ENCODE measurements at regions not wholly inside any gene's neighbourhood (a gene's known extent, or its start where the extent isn't known, plus 50 kb on each side); places are given as distances from the start of the nearest gene placed in this dataset.
"Not testable (repeated sequence)": the region's sequence is repeated elsewhere in the genome, so short reads cannot be mapped to it uniquely, and the experiment has no call there.

DNA sequence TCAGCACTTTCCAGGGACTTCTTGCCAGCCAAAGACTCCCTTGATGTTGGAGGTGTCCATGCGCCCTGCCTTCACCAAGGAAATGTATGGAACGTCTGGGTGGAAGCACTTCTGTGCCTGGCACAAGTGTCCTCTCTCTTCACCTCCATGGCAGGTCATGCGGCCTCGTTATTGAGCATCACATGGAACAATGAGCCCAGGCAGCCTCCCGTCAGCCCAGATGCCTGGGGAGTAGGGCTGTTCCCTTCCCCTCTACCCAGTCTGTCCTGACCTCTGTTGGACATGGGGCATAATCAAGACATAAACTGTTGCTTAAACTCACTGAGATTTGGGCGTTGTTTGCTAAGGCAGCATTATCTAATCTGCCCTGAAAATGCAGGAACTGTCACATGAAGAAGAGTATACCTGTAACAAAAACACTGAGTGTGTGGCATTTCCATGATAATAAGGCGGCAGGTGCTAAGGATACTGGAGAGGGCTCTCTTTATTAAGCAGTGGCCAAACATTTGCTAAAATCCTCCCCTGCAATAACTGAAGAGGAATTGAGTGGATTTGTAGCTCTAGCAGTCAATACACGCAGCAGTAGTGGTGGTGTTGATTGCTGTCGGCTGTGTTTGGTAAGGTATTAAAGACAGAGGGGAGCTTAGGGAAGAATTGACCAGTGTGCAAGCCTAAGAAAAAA is 338.2 kb upstream of the ATP10A start:
- Histone ChIP-seq H3K36me3 (ENCODE audit: control insufficient read depth, insufficient read depth, low read length) (no peaks in the 10 kb centered on the region), H3K27me3 (ENCODE audit: control insufficient read depth, insufficient read depth, low read length) (no peaks in the 10 kb centered on the region)

DNA sequence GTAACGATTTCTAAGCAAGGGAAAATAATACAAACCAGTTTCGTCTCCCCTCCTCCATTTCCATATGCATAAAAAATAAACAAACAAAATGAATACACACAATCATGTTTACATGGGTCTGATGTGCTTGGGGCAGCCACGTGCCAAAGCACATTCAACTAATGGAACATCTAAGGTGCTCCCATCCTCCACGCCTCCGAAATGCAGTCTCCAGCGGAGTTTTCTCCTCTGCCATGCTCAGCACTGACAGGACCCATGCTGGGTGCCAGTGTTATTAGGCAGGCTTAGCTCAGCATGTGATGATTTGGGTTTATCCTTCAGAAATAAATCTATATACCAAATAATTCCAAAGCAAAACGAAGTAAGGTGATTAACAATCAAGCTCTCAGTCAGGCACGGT is 337.3 kb upstream of the ATP10A start:
- Histone ChIP-seq H3K9me3 (ENCODE audit: control insufficient read depth, low read length) (no peaks in the 10 kb centered on the region), H3K9ac (ENCODE audit: low read length) (no peak overlapping the region), H3K4me1 (ENCODE audit: control insufficient read depth, insufficient read depth, low read length) (no peaks in the 10 kb centered on the region), H3K36me3 (ENCODE audit: control insufficient read depth, insufficient read depth, low read length) (no peaks in the 10 kb centered on the region), H3K27me3 (ENCODE audit: control insufficient read depth, insufficient read depth, low read length) (no peaks in the 10 kb centered on the region), H3K4me3 (ENCODE audit: low read length) (no peak overlapping the region)

More for the DNA sequence above, 338.2 kb upstream of the ATP10A start:
- H3K4me3 ChIP-seq (ENCODE audit: low read length), result no peak overlapping the region
- H3K9ac ChIP-seq (ENCODE audit: low read length), result no peak overlapping the region
- no peaks in the 10 kb centered on the region for H3K4me1 ChIP-seq (ENCODE audit: control insufficient read depth, insufficient read depth, low read length)
- no peaks in the 10 kb centered on the region for H3K9me3 ChIP-seq (ENCODE audit: control insufficient read depth, low read length)

GRCh38 chr15:26197719-26198118 is 334.6 kb upstream of the ATP10A start:
- Histone ChIP-seq H3K9me3 (ENCODE audit: control insufficient read depth, low read length) (no peaks in the 10 kb centered on the region), H3K36me3 (ENCODE audit: control insufficient read depth, insufficient read depth, low read length) (no peaks in the 10 kb centered on the region), H3K4me3 (ENCODE audit: low read length) (no peak overlapping the region), H3K27me3 (ENCODE audit: control insufficient read depth, insufficient read depth, low read length) (no peaks in the 10 kb centered on the region), H3K9ac (ENCODE audit: low read length) (no peak overlapping the region), H3K4me1 (ENCODE audit: control insufficient read depth, insufficient read depth, low read length) (no peaks in the 10 kb centered on the region)

DNA sequence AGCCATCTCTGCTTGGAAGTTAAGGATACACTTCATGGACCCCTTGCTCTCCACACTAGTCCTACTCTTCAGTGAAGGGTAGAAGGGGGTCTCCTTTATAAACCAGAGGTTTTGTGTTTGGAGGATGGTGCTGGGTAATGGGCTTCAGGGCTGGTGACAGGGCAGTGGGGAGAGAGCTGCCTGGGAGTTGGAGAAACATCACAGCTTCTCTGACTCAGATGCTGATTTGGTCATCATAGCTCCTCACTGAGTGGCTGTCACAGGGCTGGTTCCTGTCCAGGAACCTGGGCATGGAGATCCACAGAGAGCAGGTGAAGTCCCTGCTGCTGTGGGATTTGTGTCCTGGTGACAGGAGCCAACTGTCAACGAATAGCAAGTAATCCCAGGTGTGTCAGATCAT is 333.9 kb upstream of the ATP10A start:
- Histone ChIP-seq H3K36me3 (ENCODE audit: control insufficient read depth, insufficient read depth, low read length) (no peaks in the 10 kb centered on the region), H3K9ac (ENCODE audit: low read length) (no peak overlapping the region), H3K9me3 (ENCODE audit: control insufficient read depth, low read length) (no peaks in the 10 kb centered on the region), H3K27me3 (ENCODE audit: control insufficient read depth, insufficient read depth, low read length) (no peaks in the 10 kb centered on the region), H3K4me1 (ENCODE audit: control insufficient read depth, insufficient read depth, low read length) (no peaks in the 10 kb centered on the region), H3K4me3 (ENCODE audit: low read length) (no peak overlapping the region)

- Histone ChIP-seq H3K9ac (ENCODE audit: low read length) (no peak overlapping the region), H3K9me3 (ENCODE audit: control insufficient read depth, low read length) (no peaks in the 10 kb centered on the region), H3K4me1 (ENCODE audit: control insufficient read depth, insufficient read depth, low read length) (no peaks in the 10 kb centered on the region), H3K27me3 (ENCODE audit: control insufficient read depth, insufficient read depth, low read length) (no peaks in the 10 kb centered on the region), H3K36me3 (ENCODE audit: control insufficient read depth, insufficient read depth, low read length) (no peaks in the 10 kb centered on the region), H3K4me3 (ENCODE audit: low read length) (no peak overlapping the region)
These were observed 328.1 kb upstream of the ATP10A start for GRCh38 chr15:26191193-26191592.

DNA sequence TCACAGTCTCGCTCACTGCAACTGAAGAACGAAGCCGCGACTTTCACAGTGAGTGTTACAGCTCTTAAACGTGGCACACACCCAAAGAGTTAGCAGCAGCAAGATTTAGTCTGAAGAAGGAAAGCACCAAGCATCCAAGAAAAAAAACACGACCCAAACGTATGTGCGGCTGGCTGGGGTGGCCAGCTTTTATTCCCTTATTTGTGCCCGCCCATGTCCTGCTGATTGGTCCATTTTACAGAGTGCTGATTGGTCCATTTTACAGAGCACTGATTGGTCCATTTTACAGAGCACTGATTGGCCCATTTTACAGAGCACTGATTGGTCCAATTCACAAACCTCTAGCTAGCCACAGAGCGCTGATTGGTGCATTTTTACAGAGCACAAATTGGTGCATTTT is 323.0 kb upstream of the ATP10A start:
- H3K9ac ChIP-seq (ENCODE audit: low read length); H3K9me3 ChIP-seq (ENCODE audit: control insufficient read depth, low read length); H3K4me3 ChIP-seq (ENCODE audit: low read length); H3K4me1 ChIP-seq (ENCODE audit: control insufficient read depth, insufficient read depth, low read length); H3K36me3 ChIP-seq (ENCODE audit: control insufficient read depth, insufficient read depth, low read length); H3K27me3 ChIP-seq (ENCODE audit: control insufficient read depth, insufficient read depth, low read length): not testable (repeated sequence)

DNA sequence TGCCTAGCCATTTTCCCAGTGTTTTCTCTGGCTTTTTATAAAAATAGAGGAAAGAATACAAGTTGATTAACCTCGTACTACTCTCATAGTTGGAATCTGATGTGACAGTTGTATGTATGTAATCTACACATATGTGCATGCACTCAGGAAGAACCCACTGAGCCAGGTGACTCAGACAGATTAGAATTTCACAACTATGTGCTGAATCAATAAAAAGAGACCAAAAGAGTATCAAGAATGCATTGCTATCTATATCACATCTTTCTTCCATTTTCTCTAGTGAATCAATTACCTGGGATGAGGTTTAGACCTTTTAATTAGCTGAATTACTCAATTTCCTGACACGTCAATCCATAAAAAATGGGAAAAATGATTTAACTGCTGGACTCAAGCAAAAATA is 319.3 kb upstream of the ATP10A start:
- Histone ChIP-seq H3K9ac (ENCODE audit: low read length) (no peak overlapping the region), H3K4me3 (ENCODE audit: low read length) (no peak overlapping the region), H3K27me3 (ENCODE audit: control insufficient read depth, insufficient read depth, low read length) (no peaks in the 10 kb centered on the region), H3K4me1 (ENCODE audit: control insufficient read depth, insufficient read depth, low read length) (no peaks in the 10 kb centered on the region), H3K36me3 (ENCODE audit: control insufficient read depth, insufficient read depth, low read length) (no peaks in the 10 kb centered on the region), H3K9me3 (ENCODE audit: control insufficient read depth, low read length) (no peaks in the 10 kb centered on the region)

GRCh38 chr15:26179906-26180305 is 316.8 kb upstream of the ATP10A start:
- Histone ChIP-seq H3K9me3 (ENCODE audit: control insufficient read depth, low read length) (no peaks in the 10 kb centered on the region), H3K4me1 (ENCODE audit: control insufficient read depth, insufficient read depth, low read length) (no peaks in the 10 kb centered on the region), H3K9ac (ENCODE audit: low read length) (no peak overlapping the region), H3K36me3 (ENCODE audit: control insufficient read depth, insufficient read depth, low read length) (no peaks in the 10 kb centered on the region), H3K27me3 (ENCODE audit: control insufficient read depth, insufficient read depth, low read length) (no peaks in the 10 kb centered on the region), H3K4me3 (ENCODE audit: low read length) (no peak overlapping the region)

- H3K4me1 ChIP-seq (ENCODE audit: control insufficient read depth, insufficient read depth, low read length), result no peaks in the 10 kb centered on the region
- H3K27me3 ChIP-seq (ENCODE audit: control insufficient read depth, insufficient read depth, low read length), result no peaks in the 10 kb centered on the region
- H3K36me3 ChIP-seq (ENCODE audit: control insufficient read depth, insufficient read depth, low read length), result no peaks in the 10 kb centered on the region
- no peak overlapping the region for H3K4me3 ChIP-seq (ENCODE audit: low read length)
- H3K9me3 ChIP-seq (ENCODE audit: control insufficient read depth, low read length), result no peaks in the 10 kb centered on the region
- H3K9ac ChIP-seq (ENCODE audit: low read length), result no peak overlapping the region
These were observed 315.6 kb upstream of the ATP10A start for GRCh38 chr15:26178640-26179220.

DNA sequence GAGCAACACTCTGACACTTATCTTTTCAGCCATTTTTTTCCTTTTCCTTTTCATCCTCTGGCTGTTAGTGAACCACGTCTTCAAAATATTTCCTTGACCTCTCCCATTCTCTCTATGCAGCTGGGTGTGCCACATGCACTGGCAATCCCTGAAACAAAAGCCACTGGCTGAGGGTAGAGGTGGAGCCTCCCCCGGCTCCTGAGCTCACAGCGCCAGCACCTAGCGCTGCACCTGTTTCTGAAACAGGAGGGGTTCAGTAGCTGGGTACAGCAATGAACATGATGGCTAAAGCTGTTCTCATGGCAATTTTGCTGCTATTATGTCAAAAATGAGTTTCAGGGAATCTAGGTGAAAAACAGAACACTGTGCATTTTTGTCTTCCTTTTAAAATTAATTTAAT is 314.7 kb upstream of the ATP10A start:
- no peak overlapping the region for H3K4me3 ChIP-seq (ENCODE audit: low read length)
- no peaks in the 10 kb centered on the region for H3K9me3 ChIP-seq (ENCODE audit: control insufficient read depth, low read length)
- no peaks in the 10 kb centered on the region for H3K27me3 ChIP-seq (ENCODE audit: control insufficient read depth, insufficient read depth, low read length)
- H3K4me1 ChIP-seq (ENCODE audit: control insufficient read depth, insufficient read depth, low read length), result no peaks in the 10 kb centered on the region
- no peak overlapping the region for H3K9ac ChIP-seq (ENCODE audit: low read length)
- H3K36me3 ChIP-seq (ENCODE audit: control insufficient read depth, insufficient read depth, low read length), result no peaks in the 10 kb centered on the region

GRCh38 chr15:26176831-26177230 is 313.7 kb upstream of the ATP10A start:
- Histone ChIP-seq H3K36me3 (ENCODE audit: control insufficient read depth, insufficient read depth, low read length) (no peaks in the 10 kb centered on the region), H3K4me1 (ENCODE audit: control insufficient read depth, insufficient read depth, low read length) (no peaks in the 10 kb centered on the region), H3K4me3 (ENCODE audit: low read length) (no peak overlapping the region), H3K9ac (ENCODE audit: low read length) (no peak overlapping the region), H3K27me3 (ENCODE audit: control insufficient read depth, insufficient read depth, low read length) (no peaks in the 10 kb centered on the region), H3K9me3 (ENCODE audit: control insufficient read depth, low read length) (no peaks in the 10 kb centered on the region)

- no peaks in the 10 kb centered on the region for H3K36me3 ChIP-seq (ENCODE audit: control insufficient read depth, insufficient read depth, low read length)
- no peaks in the 10 kb centered on the region for H3K27me3 ChIP-seq (ENCODE audit: control insufficient read depth, insufficient read depth, low read length)
- H3K9me3 ChIP-seq (ENCODE audit: control insufficient read depth, low read length), result no peaks in the 10 kb centered on the region
- no peak overlapping the region for H3K9ac ChIP-seq (ENCODE audit: low read length)
- no peak overlapping the region for H3K4me3 ChIP-seq (ENCODE audit: low read length)
- no peaks in the 10 kb centered on the region for H3K4me1 ChIP-seq (ENCODE audit: control insufficient read depth, insufficient read depth, low read length)
These were observed 308.1 kb upstream of the ATP10A start for GRCh38 chr15:26171266-26171665.

GRCh38 chr15:26166429-26166828 is 303.3 kb upstream of the ATP10A start:
- no peak overlapping the region for H3K9ac ChIP-seq (ENCODE audit: low read length)
- no peaks in the 10 kb centered on the region for H3K4me1 ChIP-seq (ENCODE audit: control insufficient read depth, insufficient read depth, low read length)
- H3K36me3 ChIP-seq (ENCODE audit: control insufficient read depth, insufficient read depth, low read length), result no peaks in the 10 kb centered on the region
- no peaks in the 10 kb centered on the region for H3K27me3 ChIP-seq (ENCODE audit: control insufficient read depth, insufficient read depth, low read length)
- no peak overlapping the region for H3K4me3 ChIP-seq (ENCODE audit: low read length)
- no peaks in the 10 kb centered on the region for H3K9me3 ChIP-seq (ENCODE audit: control insufficient read depth, low read length)
